Inflammatory macrophage treated with lipopolysaccharide for 4 hours (primary cell): ENCODE measurements at regions not wholly inside any gene's neighbourhood (a gene's known extent, or its start where the extent isn't known, plus 50 kb on each side); places are given as distances from the start of the nearest gene placed in this dataset.
"Not testable (repeated sequence)": the region's sequence is repeated elsewhere in the genome, so short reads cannot be mapped to it uniquely, and the experiment has no call there.

ENCODE experiments used
- DNase-seq: peaks from one replicate; pipeline ENCODE4 v3.0.0-alpha.2; 2020

DNA sequence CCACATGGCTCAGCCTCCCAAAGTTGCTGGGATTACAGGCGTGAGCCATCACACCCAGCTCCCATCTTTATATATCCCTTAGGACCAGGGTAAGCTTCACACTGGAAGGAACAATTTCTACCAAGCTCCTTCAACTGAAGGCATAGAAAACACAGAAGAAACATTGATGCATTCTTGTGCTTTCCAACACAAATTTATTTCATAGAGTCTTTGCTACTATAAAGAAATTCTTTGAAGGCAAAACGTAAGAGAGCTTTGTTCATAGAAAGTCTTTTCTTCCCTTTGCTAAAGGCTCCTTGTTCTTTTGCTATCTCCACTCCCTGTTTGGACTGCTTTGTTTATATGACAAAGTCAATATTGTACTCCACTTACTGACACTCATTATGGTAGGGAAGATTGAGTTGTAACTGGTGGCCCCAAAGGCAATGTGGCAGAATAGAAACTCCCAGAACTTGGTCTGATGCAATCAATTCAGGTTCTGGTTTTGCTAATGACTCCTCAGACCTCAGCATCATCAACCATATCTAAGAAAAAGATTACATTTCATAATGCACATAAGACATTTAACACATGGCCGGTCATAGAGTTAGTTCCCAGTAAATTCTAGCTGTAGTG is 97.4 kb upstream of the CLINT1 start:
- peak; percentile 20 for DNase-seq

DNA sequence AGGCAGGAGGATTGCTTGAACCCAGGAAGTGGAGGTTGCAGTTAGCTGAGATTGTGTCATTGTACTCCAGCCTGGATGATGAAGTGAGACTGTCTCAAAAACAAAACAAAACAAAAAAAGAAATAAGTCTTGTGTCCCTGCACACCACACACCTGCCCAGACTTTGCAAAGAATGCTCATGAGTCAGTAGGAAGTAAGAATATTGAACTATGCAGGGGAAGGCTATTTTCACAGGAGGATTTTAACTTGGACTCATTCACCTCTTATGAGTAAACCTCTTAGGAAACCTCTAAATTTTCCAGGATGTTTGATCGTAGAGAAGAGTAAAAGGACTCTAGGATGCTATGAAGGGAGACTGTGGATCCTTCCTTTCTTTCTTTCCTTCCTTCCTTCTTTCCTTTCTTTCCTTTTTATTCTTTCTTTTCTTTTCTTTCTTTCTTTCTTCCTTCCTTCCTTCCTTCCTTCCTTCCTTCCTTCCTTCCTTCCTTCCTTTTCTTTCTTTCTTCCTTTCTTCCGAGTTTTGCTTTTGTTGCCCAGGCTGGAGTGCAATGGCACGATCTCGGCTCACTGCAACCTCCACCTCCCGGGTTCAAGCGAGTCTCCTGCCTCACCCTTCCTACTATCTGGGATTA is 96.7 kb upstream of the CLINT1 start:
- no peak for DNase-seq

DNA sequence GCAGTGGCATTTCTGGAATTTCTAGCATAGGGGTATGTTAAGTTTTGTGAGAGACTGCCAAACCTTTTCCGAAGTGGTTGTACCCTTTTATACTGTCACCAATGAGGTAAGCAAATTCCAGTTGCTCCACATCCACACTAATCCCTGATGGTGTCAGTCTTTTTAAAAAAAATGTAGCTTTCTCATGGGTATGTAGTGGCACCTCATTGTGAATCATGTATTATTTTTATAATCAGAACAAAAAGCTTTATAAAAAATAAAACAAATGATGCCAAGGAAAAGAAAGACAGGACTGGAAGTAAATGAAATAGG is 93.4 kb upstream of the CLINT1 start:
- DNase-seq: no peak

DNA sequence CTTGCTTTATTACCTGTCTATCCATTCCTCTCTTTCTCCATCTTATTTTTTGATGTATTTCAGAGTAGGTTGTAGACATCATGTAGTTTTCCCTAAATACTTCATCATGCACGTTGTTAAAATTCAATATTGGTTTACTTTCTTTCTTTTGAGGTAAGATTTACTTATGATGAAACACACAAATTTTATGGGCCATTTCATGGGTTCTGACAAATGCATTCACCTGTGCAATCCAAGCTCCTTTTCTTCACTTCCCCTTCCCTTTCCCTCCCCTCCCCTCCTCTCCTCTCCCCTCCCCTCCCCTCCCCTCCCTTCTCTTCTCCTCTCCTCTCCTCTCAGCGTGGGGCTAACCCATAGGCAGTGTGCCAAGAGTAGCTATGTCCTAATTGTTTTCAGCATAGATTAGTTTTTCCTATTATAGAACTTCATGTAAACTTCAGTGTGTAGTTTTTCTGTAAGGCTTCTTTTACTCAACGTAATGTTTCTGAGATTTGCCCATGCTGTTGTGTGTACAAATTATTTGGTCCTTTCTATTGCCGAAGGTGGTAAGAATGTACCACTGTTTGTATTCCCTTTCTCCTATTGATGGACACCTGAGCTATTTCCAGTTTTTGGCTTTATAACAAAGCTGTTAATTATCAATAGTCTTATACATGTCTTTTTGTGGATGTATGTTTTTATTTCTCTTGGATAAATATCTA is 92.9 kb upstream of the CLINT1 start:
- no peak for DNase-seq

DNA sequence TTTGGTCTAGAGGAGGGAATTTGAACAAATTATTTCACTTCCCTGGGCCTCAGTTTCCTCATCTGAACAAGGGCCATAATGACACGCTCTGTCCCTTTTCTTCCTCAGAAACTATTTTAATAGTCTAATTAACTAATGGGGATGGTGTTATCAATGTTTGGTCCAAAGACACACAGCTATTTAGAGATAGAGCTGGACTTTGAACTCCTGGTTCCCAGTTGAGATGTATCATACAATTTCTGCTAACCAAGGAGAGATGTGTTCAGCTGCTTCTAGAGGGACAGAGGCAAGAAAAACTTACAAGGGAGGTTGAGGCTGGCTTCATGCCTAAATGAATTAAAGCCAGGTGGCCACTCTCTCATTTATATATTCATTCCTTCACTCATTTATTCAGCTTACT is 90.6 kb upstream of the CLINT1 start:
- no peak for DNase-seq

DNA sequence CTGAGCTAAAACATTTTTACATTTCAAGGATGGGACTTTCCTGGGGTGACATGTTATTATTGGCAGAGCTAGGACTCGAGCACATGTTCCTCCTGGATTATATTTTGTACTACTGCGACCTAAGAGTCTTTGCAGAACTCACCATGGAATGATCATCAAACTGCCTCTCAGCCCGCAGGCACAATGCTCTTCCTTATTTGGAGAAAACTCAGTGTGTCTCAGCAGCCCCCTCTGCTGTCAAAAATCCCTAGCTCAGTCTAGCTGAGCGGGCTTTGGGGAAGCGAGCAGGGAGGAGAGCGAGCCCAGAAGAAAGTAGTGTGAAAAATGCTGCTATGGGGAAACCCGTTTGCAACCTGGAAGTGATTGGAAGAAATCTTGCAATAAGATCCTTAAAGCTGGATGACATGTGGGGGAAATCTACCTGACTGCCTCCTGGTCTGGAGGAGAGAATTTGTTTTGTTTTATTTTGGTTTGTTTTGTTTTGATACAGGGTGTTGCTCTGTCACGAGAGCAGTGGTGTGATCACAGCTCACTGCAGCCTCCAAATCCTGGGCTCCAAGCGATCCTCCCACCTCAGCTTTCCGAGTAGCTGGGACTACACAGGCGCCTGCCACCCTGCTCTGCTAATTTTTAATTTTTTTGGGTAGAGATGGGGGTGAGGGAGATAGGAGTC is 89.9 kb upstream of the CLINT1 start:
- peak; percentile 90 for DNase-seq

DNA sequence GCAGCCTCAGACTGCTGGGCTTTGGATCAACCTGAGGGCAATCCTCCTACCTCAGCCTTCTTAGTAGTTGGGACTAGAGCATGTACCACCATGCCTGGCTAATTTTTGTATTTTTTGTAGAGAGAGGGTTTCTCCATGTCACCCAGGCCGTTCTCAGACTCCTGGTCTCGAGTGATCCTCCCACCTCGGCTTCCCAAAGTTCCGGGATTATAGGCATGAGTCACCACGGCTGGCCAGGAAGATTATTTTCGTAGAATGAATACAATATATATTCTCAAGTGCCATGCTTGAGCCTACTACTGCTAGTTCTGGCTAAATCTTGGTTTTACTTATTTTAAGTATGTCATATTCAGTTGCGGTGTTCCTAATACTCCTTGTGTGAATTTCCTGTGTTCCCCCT is 88.2 kb upstream of the CLINT1 start:
- DNase-seq: no peak

DNA sequence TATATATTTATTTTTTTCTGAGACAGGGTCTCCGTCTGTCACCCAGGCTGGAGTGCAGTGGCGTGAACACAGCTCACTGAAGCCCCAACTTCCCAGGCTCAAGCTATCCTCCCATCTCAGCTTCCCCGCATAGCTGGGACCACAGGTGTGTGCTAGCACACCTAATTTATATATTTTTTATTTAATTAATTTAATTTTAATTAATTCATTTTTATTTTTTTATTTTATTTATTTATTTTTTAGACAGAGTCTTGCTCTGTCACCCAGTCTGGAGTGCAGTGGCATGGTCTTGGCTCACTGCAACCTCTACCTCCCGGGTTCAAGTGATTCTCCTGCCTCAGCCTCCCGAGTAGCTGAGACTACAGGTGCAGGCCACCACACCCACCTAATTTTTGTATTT is 86.9 kb upstream of the CLINT1 start:
- DNase-seq: not testable (repeated sequence)

DNA sequence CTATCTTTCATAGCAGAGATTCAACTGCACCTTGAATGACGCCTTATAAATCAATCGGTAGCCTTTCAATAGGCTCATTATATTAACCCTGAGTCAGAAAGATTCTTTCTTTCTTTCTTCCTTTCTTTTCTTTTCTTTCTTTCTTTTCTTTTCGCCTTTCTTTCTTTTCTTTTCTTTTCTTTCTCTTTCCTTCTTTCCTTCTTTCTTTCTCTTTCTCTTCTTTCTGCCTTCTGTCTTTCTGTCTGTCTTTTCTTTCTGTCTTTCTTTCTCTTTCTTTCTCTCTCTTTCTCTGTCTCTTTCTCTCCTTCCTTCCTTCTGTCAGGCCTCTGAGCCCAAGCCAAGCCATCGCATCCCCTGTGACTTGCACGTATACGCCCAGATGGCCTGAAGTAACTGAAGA is 86.0 kb upstream of the CLINT1 start:
- DNase-seq: no peak

DNA sequence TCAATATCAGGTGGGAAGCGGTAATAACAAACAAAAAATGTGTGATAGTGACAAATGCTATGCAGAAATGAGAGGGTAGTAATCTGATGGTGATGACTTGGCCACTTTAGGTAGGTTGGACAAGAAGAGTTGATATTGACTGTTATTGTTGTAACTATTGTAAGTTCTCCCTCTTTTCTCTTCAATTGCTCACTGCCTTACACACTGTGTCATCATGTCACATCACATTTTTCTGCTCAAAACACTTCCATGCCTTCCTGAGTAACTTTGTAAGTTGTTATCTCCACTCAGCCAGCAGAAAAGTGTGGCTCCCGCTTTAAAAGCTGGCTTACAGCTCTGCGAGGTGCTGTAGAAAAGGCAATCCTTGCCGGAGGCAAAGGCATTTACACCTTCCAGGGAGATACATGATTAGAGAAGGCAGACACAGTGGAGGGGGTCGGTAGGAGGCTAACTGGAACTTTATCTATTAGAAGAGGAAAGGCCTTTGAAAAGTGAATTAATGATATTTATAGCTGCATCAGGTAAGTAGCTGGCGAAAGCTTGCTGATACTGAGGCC is 85.2 kb upstream of the CLINT1 start:
- DNase-seq: no peak

DNA sequence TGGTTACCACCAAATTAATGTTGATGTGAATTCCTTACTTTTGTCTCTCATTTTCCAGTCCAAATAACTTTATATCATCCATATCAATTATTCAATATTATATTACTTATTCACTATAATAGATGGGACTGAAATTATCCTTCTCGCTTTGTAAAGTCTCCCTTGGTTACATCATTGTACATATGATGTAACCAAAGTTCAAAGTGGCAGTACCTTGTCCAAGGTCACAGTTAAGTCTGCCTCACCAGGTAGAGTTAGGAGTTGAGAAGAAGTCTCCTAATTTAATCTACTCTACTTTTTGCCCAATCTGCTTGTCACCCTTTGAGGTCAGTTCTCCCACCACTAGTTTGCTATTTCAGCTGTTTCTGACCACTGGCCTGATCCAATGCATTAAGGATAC is 83.7 kb upstream of the CLINT1 start:
- DNase-seq: no peak

DNA sequence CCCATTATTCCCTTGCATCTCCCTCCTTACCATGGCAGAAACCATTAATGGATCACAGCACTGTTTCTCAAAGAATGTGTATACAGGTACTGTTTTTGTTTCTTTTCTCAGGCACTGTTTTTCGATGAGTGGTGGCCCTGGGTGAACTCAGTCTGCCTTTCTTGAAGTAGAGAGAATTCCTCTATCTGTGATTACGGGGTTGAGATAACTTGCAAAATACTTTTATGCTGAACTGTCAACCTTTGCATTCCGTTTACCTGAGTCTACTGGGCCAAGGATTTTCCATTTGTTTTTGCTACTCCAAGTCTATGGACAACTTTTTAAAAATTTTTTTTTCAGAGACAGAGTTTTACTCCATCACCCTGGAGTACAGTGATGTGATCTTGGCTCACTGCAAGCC is 82.7 kb upstream of the CLINT1 start:
- DNase-seq: no peak

DNA sequence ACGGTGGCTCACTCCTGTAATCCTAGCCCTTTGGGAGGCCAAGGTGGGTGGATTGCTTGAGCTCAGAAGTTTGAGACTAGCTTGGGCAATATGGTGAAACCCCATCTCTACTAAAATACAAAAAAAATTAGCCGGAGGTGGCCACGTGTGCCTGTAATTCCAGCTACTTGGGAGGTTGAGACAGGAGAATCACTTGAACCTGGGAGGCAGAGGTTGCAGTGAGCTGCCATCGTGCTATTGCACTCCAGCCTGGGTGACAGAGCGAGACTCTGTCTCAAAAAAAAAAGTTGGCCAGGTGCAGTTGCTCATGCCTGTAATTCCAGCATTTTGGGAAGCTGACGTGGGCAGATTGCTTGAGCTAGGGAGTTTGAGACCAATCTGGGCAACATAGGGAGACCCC is 79.2 kb upstream of the CLINT1 start:
- not testable (repeated sequence) for DNase-seq

DNA sequence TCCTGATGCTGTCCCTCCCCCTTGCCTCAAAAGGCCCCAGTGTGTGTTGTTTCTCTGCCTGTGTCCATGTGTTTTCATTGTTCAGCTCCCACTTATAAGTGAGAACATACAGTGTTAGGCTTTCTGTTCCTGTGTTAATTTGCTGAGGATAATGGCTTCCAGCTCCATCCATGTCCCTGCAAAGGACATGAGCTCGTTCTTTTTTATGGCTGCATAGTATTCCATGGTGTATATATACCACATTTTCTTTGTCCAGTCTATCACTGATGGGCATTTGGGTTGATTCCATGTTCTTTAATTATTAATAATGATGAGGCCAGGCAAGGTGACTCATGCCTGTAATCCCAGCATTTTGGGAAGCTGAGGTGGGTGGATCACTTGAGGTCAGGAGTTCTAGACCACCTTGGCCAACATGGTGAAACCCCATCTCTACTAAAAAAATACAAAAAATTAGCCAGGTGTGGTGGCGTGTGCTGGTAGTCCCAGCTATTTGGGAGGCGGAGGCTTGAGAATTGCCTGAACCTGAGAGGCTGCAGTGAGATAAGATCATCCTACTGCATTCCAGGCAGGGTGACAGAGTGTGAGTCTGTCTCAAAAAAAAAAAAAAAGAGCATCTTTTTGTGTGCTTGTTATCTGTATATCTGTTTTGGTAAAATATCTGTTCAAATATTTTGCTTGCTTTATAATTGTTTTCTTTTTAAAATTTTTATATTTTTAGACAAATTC is 78.0 kb upstream of the CLINT1 start:
- DNase-seq: not testable (repeated sequence)

DNA sequence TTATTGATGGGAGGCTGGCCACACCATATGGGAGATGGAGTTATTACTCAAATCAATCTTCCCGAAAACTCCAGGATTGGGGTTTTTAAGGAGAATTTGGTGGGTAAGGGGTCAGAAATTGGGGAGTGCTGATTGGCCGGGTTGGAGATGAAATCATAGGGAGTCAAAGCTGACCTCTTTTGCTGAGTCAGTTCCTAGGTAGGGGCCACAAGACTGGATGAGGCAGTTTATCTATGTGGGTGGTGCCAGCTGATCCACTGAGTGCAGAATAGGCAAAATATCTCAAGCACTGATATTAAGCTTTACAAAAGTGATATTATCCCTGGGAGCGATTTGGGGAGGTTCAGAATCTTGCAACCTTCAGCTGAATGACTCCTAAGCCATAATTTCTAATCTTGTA is 75.7 kb upstream of the CLINT1 start:
- DNase-seq: no peak

DNA sequence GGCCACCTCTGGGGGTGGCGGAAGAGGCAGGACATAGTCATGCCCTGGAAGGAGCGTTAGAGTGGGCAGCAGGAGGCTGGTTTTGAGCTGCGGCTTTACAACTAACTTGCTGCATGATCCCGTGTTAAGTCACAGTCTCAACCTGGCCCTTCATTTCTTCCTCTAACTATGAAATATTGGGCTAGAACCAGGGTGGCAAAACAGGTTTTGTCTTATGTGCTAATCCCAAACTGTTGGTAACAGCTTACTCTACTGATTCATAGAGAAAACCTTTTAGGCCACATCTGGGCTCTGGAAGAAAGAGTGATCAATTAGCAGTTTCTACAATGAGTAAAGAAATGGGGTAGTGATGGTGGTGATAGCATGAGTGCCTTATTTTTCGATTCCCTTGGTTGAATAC is 74.1 kb upstream of the CLINT1 start:
- DNase-seq: no peak

DNA sequence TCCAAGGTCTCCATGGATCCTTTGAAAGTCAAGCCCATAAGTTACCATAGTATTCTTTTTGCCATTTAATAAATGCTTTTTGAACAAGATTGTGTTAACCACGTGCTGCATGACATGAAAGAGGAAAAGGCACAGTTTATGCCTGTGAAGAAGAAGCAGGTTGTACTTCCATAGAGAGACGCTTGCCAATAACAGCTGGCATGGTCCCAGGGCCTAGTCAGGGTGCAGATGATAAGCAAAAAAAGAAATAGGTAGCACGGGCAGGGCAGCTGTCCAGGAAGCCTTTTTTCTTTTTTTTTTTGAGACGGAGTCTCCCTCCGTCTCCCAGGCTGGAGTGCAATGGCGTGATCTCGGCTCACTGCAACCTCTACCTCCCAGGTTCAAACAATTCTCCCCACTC is 71.8 kb upstream of the CLINT1 start:
- DNase-seq: no peak

DNA sequence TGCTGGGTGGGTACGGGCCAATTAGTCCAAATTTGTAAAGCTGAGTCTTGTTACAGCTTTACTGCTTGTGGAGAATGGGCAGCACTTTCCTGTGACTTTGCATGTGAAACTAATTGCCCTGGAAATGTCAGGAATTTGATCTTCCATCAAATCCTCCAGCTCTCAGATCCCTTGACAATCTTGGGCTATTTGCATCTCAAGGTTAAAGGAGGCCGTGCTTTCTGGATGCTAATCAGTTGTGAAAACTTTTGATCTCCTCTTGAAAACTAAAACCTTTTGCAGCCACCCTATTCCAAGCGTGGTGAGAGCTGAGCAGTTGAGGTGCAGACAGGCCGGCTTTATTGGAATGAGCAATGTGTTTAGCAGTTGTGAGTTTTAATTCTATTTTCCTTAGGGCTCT is 68.0 kb upstream of the CLINT1 start:
- DNase-seq: no peak

DNA sequence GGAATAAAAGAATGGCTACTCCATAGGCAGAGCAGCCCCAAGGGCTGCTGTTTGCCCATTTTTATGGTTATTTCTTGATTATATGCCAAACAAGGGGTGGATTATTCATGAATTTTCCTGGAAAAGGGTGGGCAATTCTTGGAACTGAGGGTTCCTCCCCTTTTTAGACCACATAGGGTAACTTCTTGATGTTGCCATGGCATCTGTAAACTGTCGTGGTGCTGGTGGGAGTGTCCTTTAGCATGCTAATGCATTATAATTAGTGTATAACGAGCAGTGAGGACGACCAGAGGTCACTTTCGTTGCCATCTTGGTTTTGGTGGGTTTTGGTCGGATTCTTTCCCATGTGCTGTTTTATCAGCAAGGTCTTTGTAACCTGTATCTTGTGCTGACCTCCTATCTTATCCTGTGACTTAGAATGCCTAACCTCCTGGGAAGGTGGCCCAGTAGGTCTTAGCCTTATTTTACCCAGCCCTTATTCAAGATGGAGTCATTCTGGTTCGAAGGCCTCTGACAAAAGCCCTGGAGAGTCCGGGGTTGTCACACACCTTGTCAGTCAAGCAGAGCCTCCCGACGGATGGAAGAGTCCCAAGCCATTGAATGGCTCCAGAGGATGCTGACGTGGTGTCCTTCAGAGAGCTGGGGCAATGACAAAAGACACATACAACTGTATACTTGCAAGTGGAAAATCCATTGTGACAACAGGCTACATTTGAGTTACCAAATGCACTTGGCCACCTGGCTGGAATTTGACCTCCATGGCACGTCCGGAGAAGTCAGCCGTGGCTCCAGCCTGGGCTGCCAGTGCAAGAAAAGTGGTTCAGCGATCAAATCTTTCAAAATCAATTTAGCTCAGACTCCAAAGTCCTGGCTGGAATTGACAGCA is 67.1 kb upstream of the CLINT1 start:
- DNase-seq: no peak

DNA sequence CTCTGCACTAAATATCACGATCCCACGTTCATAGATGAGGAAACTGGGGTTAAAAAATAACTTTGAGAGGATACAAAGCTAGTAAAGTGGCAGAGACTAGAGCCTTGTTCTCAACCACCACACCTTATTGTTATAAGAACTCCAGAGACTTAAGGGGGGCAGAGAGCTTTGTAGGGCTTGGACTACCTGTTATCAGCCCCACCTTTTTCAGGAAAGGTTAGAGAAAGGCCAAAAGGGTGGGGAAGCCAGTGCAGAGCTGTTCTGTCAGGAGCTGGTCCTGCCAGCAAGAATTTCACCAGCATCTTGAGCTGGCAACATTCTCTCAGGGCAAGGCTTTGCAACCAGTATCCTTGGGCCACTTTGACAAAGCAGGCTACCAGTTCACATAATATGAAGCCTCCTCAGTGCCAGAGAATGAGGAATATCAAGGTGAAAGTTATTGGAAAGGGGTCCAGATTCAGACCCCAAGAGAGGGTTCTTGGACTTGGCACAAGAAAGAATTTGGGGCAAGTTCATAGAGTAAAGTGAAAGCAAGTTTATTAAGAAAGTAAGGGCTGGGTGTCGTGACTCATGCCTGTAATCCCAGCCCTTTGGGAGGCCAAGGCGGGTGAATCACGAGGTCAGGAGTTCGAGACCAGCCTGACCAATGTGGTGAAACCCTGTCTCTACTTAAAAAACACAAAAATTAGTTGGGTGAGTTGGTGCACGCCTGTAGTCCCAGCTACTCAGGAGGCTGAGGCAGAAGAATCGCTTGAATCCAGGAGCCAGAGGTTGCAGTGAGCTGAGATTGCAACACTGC is 66.2 kb upstream of the CLINT1 start:
- no peak for DNase-seq

DNA sequence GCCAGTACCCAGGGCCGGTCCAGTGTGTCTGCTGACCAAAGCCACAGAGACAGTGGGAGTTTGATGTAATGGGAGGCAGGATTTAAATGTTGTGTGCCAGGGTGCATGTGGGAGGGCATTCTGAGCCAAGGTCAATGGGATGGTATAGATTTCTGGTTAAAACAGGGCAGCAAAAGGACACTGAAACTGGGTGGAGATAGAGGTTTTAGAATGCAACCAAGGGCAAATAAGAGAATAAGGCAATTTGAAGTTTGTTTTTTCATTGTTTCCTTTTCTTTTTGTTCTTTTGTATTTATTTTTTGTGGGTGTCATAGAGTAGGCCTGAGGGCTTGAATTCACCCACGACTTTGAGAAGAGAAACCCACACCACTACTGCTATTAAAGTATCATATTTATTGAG is 65.5 kb upstream of the CLINT1 start:
- DNase-seq: no peak
